ENCODE measurements at regions not wholly inside any gene's neighbourhood (a gene's known extent, or its start where the extent isn't known, plus 50 kb on each side); places are given as distances from the start of the nearest gene placed in this dataset.

DNA sequence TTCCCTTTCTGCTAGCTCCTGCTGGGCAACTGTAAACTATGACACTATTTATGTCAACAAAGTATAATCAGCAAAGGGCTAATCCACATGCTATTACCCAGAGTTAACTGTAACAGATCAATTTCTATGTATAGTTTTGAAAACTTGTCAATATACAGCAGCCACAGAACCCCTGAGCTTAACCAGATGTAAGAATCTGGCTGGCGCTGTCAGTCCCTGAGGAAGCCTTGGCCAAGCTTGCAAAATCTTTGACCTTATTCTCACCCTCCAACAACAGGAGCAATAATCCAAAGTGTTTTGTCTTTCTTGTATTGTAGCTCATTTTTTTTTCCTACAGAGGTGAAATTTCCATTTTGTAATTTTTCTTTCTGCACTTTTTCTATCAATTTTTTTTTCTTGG, 1230.1 kb upstream of the SLC10A2 start:
- H3K4me1 ChIP-seq (ENCODE audit: control insufficient read depth in 2 of 2, insufficient read depth in 1 of 2, low read depth in 1 of 2, low read length in 2 of 2): no peaks in the 10 kb centered on the region
- peak overlapping the region; percentile 31 for H2AFZ ChIP-seq (ENCODE audit: low read length)
- H3K4ac ChIP-seq (ENCODE audit: low read length): no peak overlapping the region
- no peak overlapping the region for H2AK5ac ChIP-seq (ENCODE audit: low read depth, low read length)
- WGBS, 2 donors (ENCODE audit: extremely low coverage in 2 of 2, insufficient read length in 2 of 2, insufficient replicate concordance in 1 of 2): no CpG with 5 or more reads among the region's 1 CpG
- H2BK15ac ChIP-seq (ENCODE audit: low read length): no peak overlapping the region
- H3K36me3 ChIP-seq (replicated peaks in 1 of 2; ENCODE audit: control insufficient read depth in 2 of 2, insufficient read depth in 2 of 2, low read length in 2 of 2): no peaks in the 10 kb centered on the region
- H3K4me3 ChIP-seq (ENCODE audit: low read length in 2 of 2): no peak overlapping the region
- no peak overlapping the region for H3K27ac ChIP-seq (replicated peaks; ENCODE audit: low read length)
- H3K27me3 ChIP-seq (ENCODE audit: control insufficient read depth in 3 of 3, insufficient read depth in 3 of 3, low read depth in 1 of 3, low read length in 3 of 3): no peaks in the 10 kb centered on the region
- no peaks in the 10 kb centered on the region for H3K9me3 ChIP-seq (replicated peaks in 1 of 2; ENCODE audit: control insufficient read depth in 2 of 2, insufficient read depth in 1 of 2, low read depth in 1 of 2, low read length in 2 of 2)
- H3K9ac ChIP-seq (ENCODE audit: low read depth, low read length, poor library complexity): no peak overlapping the region
- H2BK120ac ChIP-seq (ENCODE audit: low read depth, low read length): no peak overlapping the region
- no peak overlapping the region for H3K14ac ChIP-seq (ENCODE audit: low read length)
- H4K91ac ChIP-seq (ENCODE audit: low read depth, low read length, poor library complexity): no peak overlapping the region
- H3K18ac ChIP-seq (ENCODE audit: low read length): no peak overlapping the region
- H2BK12ac ChIP-seq (ENCODE audit: low read length): no peak overlapping the region
- no peak overlapping the region for H3K4me2 ChIP-seq (ENCODE audit: insufficient read depth, low read length, poor library complexity, severe bottlenecking)
- no peak overlapping the region for H3K23ac ChIP-seq (ENCODE audit: low read depth, low read length, poor library complexity)
- no peak overlapping the region for H4K8ac ChIP-seq (ENCODE audit: low read depth, low read length)
- DNase-seq (ENCODE audit: low spot score): no peak
- H2BK5ac ChIP-seq (ENCODE audit: low read length): no peak overlapping the region
- H3K79me1 ChIP-seq (ENCODE audit: low read depth, low read length): no peaks in the 10 kb centered on the region

DNA sequence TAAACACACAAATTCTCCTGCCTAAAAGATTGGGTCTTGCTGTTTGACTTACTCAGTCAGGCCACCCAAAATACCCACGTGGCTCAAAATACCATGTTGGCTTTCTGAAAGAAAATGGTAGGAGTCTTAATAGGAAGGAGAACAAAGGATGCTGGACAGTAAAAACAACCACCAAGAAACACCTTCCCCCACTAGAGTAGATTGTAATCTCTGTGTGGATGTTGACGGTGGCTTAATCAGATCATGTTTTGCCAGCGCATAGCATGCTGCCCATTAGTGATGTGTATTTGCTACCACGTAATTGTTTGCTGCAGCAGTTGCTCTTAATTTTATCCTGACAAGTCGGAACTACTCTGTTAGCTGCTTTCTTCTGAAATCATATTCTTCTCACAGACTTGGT, 1229.3 kb upstream of the SLC10A2 start:
- no peaks in the 10 kb centered on the region for H3K9me3 ChIP-seq (replicated peaks in 1 of 2; ENCODE audit: control insufficient read depth in 2 of 2, insufficient read depth in 1 of 2, low read depth in 1 of 2, low read length in 2 of 2)
- no peak overlapping the region for H3K9ac ChIP-seq (ENCODE audit: low read depth, low read length, poor library complexity)
- H3K4me1 ChIP-seq (ENCODE audit: control insufficient read depth in 2 of 2, insufficient read depth in 1 of 2, low read depth in 1 of 2, low read length in 2 of 2): no peaks in the 10 kb centered on the region
- no peak overlapping the region for H2BK120ac ChIP-seq (ENCODE audit: low read depth, low read length)
- no peak overlapping the region for H2BK15ac ChIP-seq (ENCODE audit: low read length)
- no peak overlapping the region for H3K27ac ChIP-seq (replicated peaks; ENCODE audit: low read length)
- H3K4me3 ChIP-seq (ENCODE audit: low read length in 2 of 2): no peak overlapping the region
- no CpG with 5 or more reads among the region's 5 CpGs for WGBS, 2 donors (ENCODE audit: extremely low coverage in 2 of 2, insufficient read length in 2 of 2, insufficient replicate concordance in 1 of 2)
- H3K23ac ChIP-seq (ENCODE audit: low read depth, low read length, poor library complexity): no peak overlapping the region
- no peaks in the 10 kb centered on the region for H3K79me1 ChIP-seq (ENCODE audit: low read depth, low read length)
- DNase-seq (ENCODE audit: low spot score): no peak
- no peaks in the 10 kb centered on the region for H3K36me3 ChIP-seq (replicated peaks in 1 of 2; ENCODE audit: control insufficient read depth in 2 of 2, insufficient read depth in 2 of 2, low read length in 2 of 2)
- H4K91ac ChIP-seq (ENCODE audit: low read depth, low read length, poor library complexity): no peak overlapping the region
- H2BK12ac ChIP-seq (ENCODE audit: low read length): no peak overlapping the region
- no peaks in the 10 kb centered on the region for H3K27me3 ChIP-seq (ENCODE audit: control insufficient read depth in 3 of 3, insufficient read depth in 3 of 3, low read depth in 1 of 3, low read length in 3 of 3)
- no peak overlapping the region for H3K4ac ChIP-seq (ENCODE audit: low read length)
- H3K18ac ChIP-seq (ENCODE audit: low read length): no peak overlapping the region
- H2BK5ac ChIP-seq (ENCODE audit: low read length): no peak overlapping the region
- H3K14ac ChIP-seq (ENCODE audit: low read length): no peak overlapping the region
- no peak overlapping the region for H2AFZ ChIP-seq (ENCODE audit: low read length)
- no peak overlapping the region for H2AK5ac ChIP-seq (ENCODE audit: low read depth, low read length)
- no peak overlapping the region for H3K4me2 ChIP-seq (ENCODE audit: insufficient read depth, low read length, poor library complexity, severe bottlenecking)
- H4K8ac ChIP-seq (ENCODE audit: low read depth, low read length): no peak overlapping the region

DNA sequence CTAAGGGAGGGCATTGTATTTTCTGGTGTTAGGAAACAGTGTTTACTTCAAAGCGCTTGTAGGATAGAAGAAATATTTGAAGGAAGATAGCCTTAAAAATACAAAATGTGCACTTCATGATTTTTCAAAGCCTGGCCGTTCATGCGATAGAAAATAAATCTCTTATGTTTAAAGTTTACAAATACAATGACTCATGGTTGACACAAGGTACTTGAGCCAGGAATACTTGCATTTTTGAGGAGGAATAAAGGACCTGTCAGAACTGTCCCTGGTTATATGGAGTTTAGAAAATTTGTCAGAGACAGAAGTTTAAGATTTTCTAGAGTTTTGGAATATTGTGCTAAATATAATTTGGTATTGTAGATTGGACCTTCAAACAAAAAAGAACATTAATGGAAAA, 1223.2 kb upstream of the SLC10A2 start:
- Histone ChIP-seq H2BK15ac (ENCODE audit: low read length) (no peak overlapping the region), H3K4me1 (ENCODE audit: control insufficient read depth in 2 of 2, insufficient read depth in 1 of 2, low read depth in 1 of 2, low read length in 2 of 2) (peaks cover 1 to 3% of the 10 kb centered on the region in 2 donors), H4K8ac (ENCODE audit: low read depth, low read length) (no peak overlapping the region), H2AFZ (ENCODE audit: low read length) (no peak overlapping the region), H2BK5ac (ENCODE audit: low read length) (no peak overlapping the region), H3K9ac (ENCODE audit: low read depth, low read length, poor library complexity) (no peak overlapping the region), H3K4me2 (ENCODE audit: insufficient read depth, low read length, poor library complexity, severe bottlenecking) (no peak overlapping the region), H3K4ac (ENCODE audit: low read length) (no peak overlapping the region), H2BK12ac (ENCODE audit: low read length) (no peak overlapping the region), H3K4me3 (ENCODE audit: low read length in 2 of 2) (no peak overlapping the region), H3K36me3 (replicated peaks in 1 of 2; ENCODE audit: control insufficient read depth in 2 of 2, insufficient read depth in 2 of 2, low read length in 2 of 2) (no peaks in the 10 kb centered on the region), H3K14ac (ENCODE audit: low read length) (no peak overlapping the region), H2AK5ac (ENCODE audit: low read depth, low read length) (no peak overlapping the region), H4K91ac (ENCODE audit: low read depth, low read length, poor library complexity) (no peak overlapping the region), H3K23ac (ENCODE audit: low read depth, low read length, poor library complexity) (no peak overlapping the region), H2BK120ac (ENCODE audit: low read depth, low read length) (no peak overlapping the region), H3K27me3 (ENCODE audit: control insufficient read depth in 3 of 3, insufficient read depth in 3 of 3, low read depth in 1 of 3, low read length in 3 of 3) (no peaks in the 10 kb centered on the region), H3K79me1 (ENCODE audit: low read depth, low read length) (no peaks in the 10 kb centered on the region), H3K18ac (ENCODE audit: low read length) (no peak overlapping the region), H3K9me3 (replicated peaks in 1 of 2; ENCODE audit: control insufficient read depth in 2 of 2, insufficient read depth in 1 of 2, low read depth in 1 of 2, low read length in 2 of 2) (no peaks in the 10 kb centered on the region), H3K27ac (replicated peaks; ENCODE audit: low read length) (no peak overlapping the region)
- no CpG with 5 or more reads among the region's 3 CpGs for WGBS, 2 donors (ENCODE audit: extremely low coverage in 2 of 2, insufficient read length in 2 of 2, insufficient replicate concordance in 1 of 2)
- no peak for DNase-seq (ENCODE audit: low spot score)

DNA sequence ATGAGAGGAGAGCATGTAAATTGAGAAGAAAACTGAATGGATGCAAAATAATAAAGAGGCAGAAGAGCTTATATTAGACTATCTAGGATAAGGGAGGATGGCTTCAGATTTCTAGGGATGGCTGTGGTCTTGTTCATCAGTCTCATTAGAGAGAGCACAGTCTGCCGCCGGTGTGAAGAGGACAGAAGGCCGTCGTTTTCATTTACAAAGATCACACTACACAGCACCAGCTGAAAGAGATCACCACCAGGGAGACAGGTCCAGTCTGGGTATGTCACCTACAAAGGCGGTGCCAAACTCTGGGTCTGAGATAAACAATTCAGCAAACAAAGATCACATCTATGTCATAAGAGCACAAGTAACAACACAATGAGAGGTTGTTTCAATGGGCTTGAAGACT, 1222.3 kb upstream of the SLC10A2 start:
- H4K8ac ChIP-seq (ENCODE audit: low read depth, low read length): no peak overlapping the region
- WGBS, 2 donors (ENCODE audit: extremely low coverage in 2 of 2, insufficient read length in 2 of 2, insufficient replicate concordance in 1 of 2): no CpG with 5 or more reads among the region's 5 CpGs
- no peak overlapping the region for H3K27ac ChIP-seq (replicated peaks; ENCODE audit: low read length)
- H3K36me3 ChIP-seq (replicated peaks in 1 of 2; ENCODE audit: control insufficient read depth in 2 of 2, insufficient read depth in 2 of 2, low read length in 2 of 2): no peaks in the 10 kb centered on the region
- no peak overlapping the region for H3K4me2 ChIP-seq (ENCODE audit: insufficient read depth, low read length, poor library complexity, severe bottlenecking)
- H2AFZ ChIP-seq (ENCODE audit: low read length): peak overlapping the region; percentile 9
- no peak overlapping the region for H2BK120ac ChIP-seq (ENCODE audit: low read depth, low read length)
- no peak overlapping the region for H2BK15ac ChIP-seq (ENCODE audit: low read length)
- H3K4me1 ChIP-seq (ENCODE audit: control insufficient read depth in 2 of 2, insufficient read depth in 1 of 2, low read depth in 1 of 2, low read length in 2 of 2): peaks cover 1 to 3% of the 10 kb centered on the region in 2 donors
- H3K4ac ChIP-seq (ENCODE audit: low read length): no peak overlapping the region
- H3K9ac ChIP-seq (ENCODE audit: low read depth, low read length, poor library complexity): no peak overlapping the region
- H3K23ac ChIP-seq (ENCODE audit: low read depth, low read length, poor library complexity): no peak overlapping the region
- H2BK12ac ChIP-seq (ENCODE audit: low read length): no peak overlapping the region
- H4K91ac ChIP-seq (ENCODE audit: low read depth, low read length, poor library complexity): no peak overlapping the region
- H3K9me3 ChIP-seq (replicated peaks in 1 of 2; ENCODE audit: control insufficient read depth in 2 of 2, insufficient read depth in 1 of 2, low read depth in 1 of 2, low read length in 2 of 2): no peaks in the 10 kb centered on the region
- H3K27me3 ChIP-seq (ENCODE audit: control insufficient read depth in 3 of 3, insufficient read depth in 3 of 3, low read depth in 1 of 3, low read length in 3 of 3): no peaks in the 10 kb centered on the region
- no peak overlapping the region for H3K14ac ChIP-seq (ENCODE audit: low read length)
- no peak for DNase-seq (ENCODE audit: low spot score)
- H2BK5ac ChIP-seq (ENCODE audit: low read length): no peak overlapping the region
- no peak overlapping the region for H3K18ac ChIP-seq (ENCODE audit: low read length)
- no peaks in the 10 kb centered on the region for H3K79me1 ChIP-seq (ENCODE audit: low read depth, low read length)
- no peak overlapping the region for H3K4me3 ChIP-seq (ENCODE audit: low read length in 2 of 2)
- no peak overlapping the region for H2AK5ac ChIP-seq (ENCODE audit: low read depth, low read length)

Measured in neuronal stem cell (in vitro differentiated cells).